Neural crest cell (in vitro differentiated cells): ENCODE measurements at regions not wholly inside any gene's neighbourhood (a gene's known extent, or its start where the extent isn't known, plus 50 kb on each side); places are given as distances from the start of the nearest gene placed in this dataset.

Experiments
- DNase-seq: peaks from one replicate; pipeline ENCODE4 v3.0.0; 2021; ENCODE audit warnings: low read depth, mixed read lengths, low spot score
- H3K27ac Mint-ChIP-seq: one replicate; pipeline ENCODE4 v1.8.0; 2021; ENCODE audit warnings: mild to moderate bottlenecking, mixed read lengths; ENCODE audit not compliant: unreplicated experiment
- H3K27me3 Mint-ChIP-seq: 2 replicates; pipeline ENCODE4 v1.8.0; 2021; ENCODE audit warnings: low read depth, mild to moderate bottlenecking, mixed read lengths
- H3K36me3 Mint-ChIP-seq: 2 replicates; pipeline ENCODE4 v1.8.0; 2021; ENCODE audit warnings: low read depth, mild to moderate bottlenecking, mixed read lengths
- H3K4me1 Mint-ChIP-seq: 2 replicates; pipeline ENCODE4 v1.8.0; 2021; ENCODE audit warnings: mixed read lengths
- H3K4me3 Mint-ChIP-seq: one replicate; pipeline ENCODE4 v1.8.0; 2021; ENCODE audit warnings: mild to moderate bottlenecking, mixed read lengths
- H3K9me3 Mint-ChIP-seq: 2 replicates; pipeline ENCODE4 v1.8.0; 2021; ENCODE audit warnings: mixed read lengths
- TF ChIP-seq, protein P1 (sequence below): fragments of 200-600 bp; sonication (generic); conservative IDR thresholded peaks from 2 replicates; pipeline ENCODE4 v1.5.0; 2021; ENCODE audit warnings: antibody characterized with exemption, mild to moderate bottlenecking

DNA sequence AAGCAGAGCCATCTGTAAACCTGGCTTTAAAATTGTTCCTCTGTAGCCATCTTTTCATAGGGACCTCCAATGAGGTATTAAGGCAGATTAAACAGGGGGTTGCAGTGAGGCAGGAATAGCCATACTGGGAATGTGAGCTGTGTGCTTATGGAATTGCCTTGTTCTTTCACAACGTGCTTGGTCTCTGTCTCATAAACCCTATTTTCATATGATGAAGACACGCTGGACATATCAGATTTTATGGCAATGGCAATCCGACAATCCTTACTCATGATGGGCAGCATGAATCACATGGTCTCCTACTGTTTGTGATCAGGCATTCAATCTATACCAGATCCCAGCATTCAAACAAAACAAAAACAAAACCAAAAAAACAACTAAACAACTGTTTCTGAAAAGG is 418.9 kb upstream of the NRP1 start:
- H3K4me1 Mint-ChIP-seq: peaks cover 8% of the 10 kb centered on the region
- DNase-seq: no peak
- no peaks in the 10 kb centered on the region for H3K27me3 Mint-ChIP-seq
- no peaks in the 10 kb centered on the region for H3K36me3 Mint-ChIP-seq
- no peaks in the 10 kb centered on the region for H3K9me3 Mint-ChIP-seq
- H3K27ac Mint-ChIP-seq: no peak overlapping the region
- no peak overlapping the region for H3K4me3 Mint-ChIP-seq
- TF ChIP-seq, protein P1, sequence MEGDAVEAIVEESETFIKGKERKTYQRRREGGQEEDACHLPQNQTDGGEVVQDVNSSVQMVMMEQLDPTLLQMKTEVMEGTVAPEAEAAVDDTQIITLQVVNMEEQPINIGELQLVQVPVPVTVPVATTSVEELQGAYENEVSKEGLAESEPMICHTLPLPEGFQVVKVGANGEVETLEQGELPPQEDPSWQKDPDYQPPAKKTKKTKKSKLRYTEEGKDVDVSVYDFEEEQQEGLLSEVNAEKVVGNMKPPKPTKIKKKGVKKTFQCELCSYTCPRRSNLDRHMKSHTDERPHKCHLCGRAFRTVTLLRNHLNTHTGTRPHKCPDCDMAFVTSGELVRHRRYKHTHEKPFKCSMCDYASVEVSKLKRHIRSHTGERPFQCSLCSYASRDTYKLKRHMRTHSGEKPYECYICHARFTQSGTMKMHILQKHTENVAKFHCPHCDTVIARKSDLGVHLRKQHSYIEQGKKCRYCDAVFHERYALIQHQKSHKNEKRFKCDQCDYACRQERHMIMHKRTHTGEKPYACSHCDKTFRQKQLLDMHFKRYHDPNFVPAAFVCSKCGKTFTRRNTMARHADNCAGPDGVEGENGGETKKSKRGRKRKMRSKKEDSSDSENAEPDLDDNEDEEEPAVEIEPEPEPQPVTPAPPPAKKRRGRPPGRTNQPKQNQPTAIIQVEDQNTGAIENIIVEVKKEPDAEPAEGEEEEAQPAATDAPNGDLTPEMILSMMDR: no peak

DNA sequence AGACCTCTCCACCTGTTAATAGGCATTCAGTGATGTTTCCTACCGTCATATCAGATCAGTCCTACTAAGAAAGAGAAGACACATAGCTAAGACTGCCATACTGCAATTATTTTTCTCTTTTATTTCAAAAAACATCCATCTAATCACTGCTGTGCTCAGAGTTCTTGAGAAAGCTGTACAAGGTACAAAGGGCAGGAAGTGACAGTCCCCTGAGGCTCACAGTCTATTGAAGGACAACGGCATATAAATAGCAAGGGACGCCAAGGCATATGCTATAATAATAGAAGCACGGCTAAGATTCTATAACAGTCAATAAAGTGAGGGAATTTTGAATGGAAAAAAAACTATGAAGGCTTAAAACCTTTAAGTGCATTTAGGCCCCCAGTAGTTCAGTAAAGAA is 415.3 kb upstream of the NRP1 start:
- H3K36me3 Mint-ChIP-seq: no peaks in the 10 kb centered on the region
- TF ChIP-seq, protein P1: no peak
- no peak overlapping the region for H3K27ac Mint-ChIP-seq
- no peaks in the 10 kb centered on the region for H3K27me3 Mint-ChIP-seq
- no peaks in the 10 kb centered on the region for H3K9me3 Mint-ChIP-seq
- no peak for DNase-seq
- peaks cover 12% of the 10 kb centered on the region for H3K4me1 Mint-ChIP-seq
- no peak overlapping the region for H3K4me3 Mint-ChIP-seq

DNA sequence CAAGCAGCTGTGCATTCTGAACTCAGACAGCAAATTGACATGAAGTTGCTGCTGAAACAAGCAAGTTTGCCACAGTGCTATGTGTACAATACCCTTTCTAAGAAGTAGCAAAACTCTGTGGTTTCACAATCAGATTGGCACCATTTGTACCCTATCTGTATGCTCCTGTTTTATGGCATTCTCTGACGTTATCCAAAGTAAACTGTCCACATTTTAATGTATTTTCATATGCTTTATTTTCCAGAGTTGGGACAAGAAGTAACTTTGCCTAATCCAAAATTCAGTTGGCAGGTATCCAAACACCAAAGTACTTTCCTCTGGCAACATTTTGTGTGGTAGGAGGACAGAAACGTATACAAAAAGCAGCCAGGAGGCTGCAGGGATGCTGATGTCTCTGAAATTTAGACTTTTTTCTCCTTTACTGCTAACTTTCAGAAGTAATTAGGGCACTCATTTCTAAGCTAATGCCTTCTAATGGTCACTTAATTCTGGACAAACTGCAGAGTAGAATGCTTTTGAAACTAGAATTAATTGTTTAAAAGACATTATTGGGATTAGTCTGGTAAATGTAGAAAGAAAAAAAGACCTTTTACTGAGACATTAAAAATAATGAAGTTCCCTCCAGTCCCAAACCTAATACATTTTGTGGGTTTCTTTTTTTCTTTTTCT is 414.7 kb upstream of the NRP1 start:
- Mint-ChIP-seq H3K27me3 (no peaks in the 10 kb centered on the region), H3K4me3 (no peak overlapping the region), H3K9me3 (no peaks in the 10 kb centered on the region), H3K27ac (no peak overlapping the region), H3K4me1 (peaks cover 12% of the 10 kb centered on the region), H3K36me3 (no peaks in the 10 kb centered on the region)
- TF ChIP-seq, protein P1: no peak
- no peak for DNase-seq

DNA sequence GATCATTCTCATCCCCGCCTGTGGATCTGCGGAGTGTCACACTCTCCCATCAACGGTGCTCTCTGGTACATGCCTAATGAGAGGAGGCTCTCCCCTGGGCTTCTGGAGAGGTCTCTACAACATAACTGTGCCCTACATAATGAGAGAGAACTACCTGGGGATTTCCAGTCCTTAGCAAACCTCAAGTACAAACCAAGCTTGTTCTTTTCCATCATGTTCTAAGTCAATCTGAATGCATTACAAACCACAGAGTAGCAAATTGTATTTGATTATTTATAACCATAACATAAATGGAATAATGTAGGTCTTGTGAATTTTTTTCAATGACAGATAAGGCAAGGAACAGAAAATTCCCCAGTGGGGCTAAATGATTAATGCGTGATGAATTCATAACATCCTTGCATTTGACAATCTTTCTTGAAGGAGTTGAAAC is 412.4 kb upstream of the NRP1 start:
- Mint-ChIP-seq H3K4me3 (no peak overlapping the region), H3K36me3 (no peaks in the 10 kb centered on the region), H3K4me1 (peaks cover 12% of the 10 kb centered on the region), H3K9me3 (no peaks in the 10 kb centered on the region), H3K27me3 (no peaks in the 10 kb centered on the region), H3K27ac (no peak overlapping the region)
- DNase-seq: no peak
- TF ChIP-seq, protein P1: no peak

DNA sequence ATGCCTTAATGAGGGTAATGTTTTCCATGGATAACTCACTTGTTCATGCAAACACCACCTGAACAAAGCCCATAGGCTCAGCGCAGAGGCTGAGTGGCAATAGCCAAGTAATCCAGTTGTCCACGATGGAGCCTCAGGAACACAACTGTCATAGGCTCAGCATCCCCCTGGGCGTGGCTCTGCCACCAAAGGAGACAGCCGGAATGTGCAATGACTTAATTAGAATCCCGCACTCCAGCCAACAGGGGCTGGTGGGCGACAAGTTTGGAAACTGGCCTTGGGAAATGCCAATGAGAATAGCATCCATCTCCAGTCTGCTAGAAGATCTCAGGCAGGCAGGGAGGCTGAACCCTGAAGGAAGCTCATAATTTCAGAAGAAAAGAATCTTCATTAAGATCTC is 411.7 kb upstream of the NRP1 start:
- Mint-ChIP-seq H3K27ac (no peak overlapping the region), H3K9me3 (no peaks in the 10 kb centered on the region), H3K4me3 (no peak overlapping the region), H3K36me3 (no peaks in the 10 kb centered on the region), H3K27me3 (no peaks in the 10 kb centered on the region), H3K4me1 (peaks cover 12% of the 10 kb centered on the region)
- TF ChIP-seq, protein P1: no peak
- DNase-seq: no peak
